ENCODE measurements at regions not wholly inside any gene's neighbourhood (a gene's known extent, or its start where the extent isn't known, plus 50 kb on each side); places are given as distances from the start of the nearest gene placed in this dataset.

GRCh38 chr13:48896312-48896711 lies 79.4 kb upstream of the FNDC3A start:
- Histone ChIP-seq H3K27ac (ENCODE audit: extremely low read depth, low read depth, low read length) (no peak overlapping the region), H3K27me3 (ENCODE audit: control insufficient read depth in 2 of 2, insufficient read depth in 2 of 2, low read length in 2 of 2) (no peaks in the 10 kb centered on the region; a peak in 2 of 5 replicates), H3K9ac (ENCODE audit: insufficient read depth in 1 of 2, low read depth in 2 of 2, low read length in 2 of 2) (no peak overlapping the region), H3K9me3 (replicated peaks; ENCODE audit: control insufficient read depth, insufficient read depth, low read depth, low read length) (no peaks in the 10 kb centered on the region), H2AFZ (ENCODE audit: low read depth, low read length) (no peak overlapping the region), H3K36me3 (ENCODE audit: control insufficient read depth, insufficient read depth, low read length) (no peaks in the 10 kb centered on the region), H3K4me2 (ENCODE audit: insufficient read depth, low read length) (no peak overlapping the region), H3K4me3 (no peak overlapping the region), H3K79me2 (ENCODE audit: control insufficient read depth, insufficient read depth, low read length) (no peaks in the 10 kb centered on the region), H3K9me1 (ENCODE audit: control insufficient read depth, insufficient read depth, low read length) (no peaks in the 10 kb centered on the region), H3K4me1 (replicated peaks in 1 of 2; ENCODE audit: control insufficient read depth in 2 of 2, insufficient read depth in 2 of 2, low read length in 2 of 2) (no peaks in the 10 kb centered on the region), H4K20me1 (replicated peaks; ENCODE audit: control insufficient read depth, insufficient read depth, low read length) (no peaks in the 10 kb centered on the region)
- BruUV-seq (replicated peaks) = no TSS peak
- intact Hi-C loops (cut with micrococcal nuclease) = no loop called here
- POLR2A ChIA-PET = interaction anchor here (0.6 to 1.0 kb wide), 2 partner anchors 9 to 10 kb away, joined by 3 read pairs; no protein-coding TSS in a partner anchor
- DNase-seq (ENCODE audit: extremely low read depth in 1 of 4, low spot score in 3 of 4) (peak in 2 of 4 experiments; percentile 3 to 5), FAIRE-seq (no peak), ATAC-seq (peak; percentile 38; the same call in 2 of the 3 replicates)
- CTCF ChIA-PET (ENCODE audit: low intra/inter-chr PET ratio) = no interaction called here
- in situ Hi-C loops (cut with MboI) = no loop called here
- TF ChIP-seq ETV1 (tag; conservative IDR thresholded peaks at IDR 0.05; ENCODE audit: low read depth) (0 out of 2 replicates have a peak, but pooled peaks have one; percentile 13), MYC (IDR thresholded peaks at IDR 0.05; ENCODE audit: low read depth, low read length) (no peak), MYC (CRISPR knock-in tag; IDR thresholded peaks at IDR 0.05; ENCODE audit: borderline replicate concordance, low read depth) (no peak), RBM25 (IDR thresholded peaks at IDR 0.05; ENCODE audit: low read depth, low read length, severe bottlenecking) (no peak), ARID1B (IDR thresholded peaks at IDR 0.05) (peak; percentile 29; the same call in 1 of the 2 replicates), RNF2 (IDR thresholded peaks at IDR 0.05) (no peak), MEF2A (IDR thresholded peaks at IDR 0.05; ENCODE audit: control insufficient read depth, low read depth, low read length) (no peak), ZNF431 (CRISPR knock-in tag; IDR thresholded peaks at IDR 0.05) (no peak), JUN (IDR thresholded peaks at IDR 0.05; ENCODE audit: borderline replicate concordance, low read depth, low read length) (peak; percentile 76), JUN (CRISPR knock-in tag; IDR thresholded peaks at IDR 0.05; ENCODE audit: borderline replicate concordance) (no peak), ZNF780A (CRISPR knock-in tag; IDR thresholded peaks at IDR 0.05) (no peak), ZNF707 (CRISPR knock-in tag; conservative IDR thresholded peaks at IDR 0.05) (no peak), NEUROD1 (IDR thresholded peaks at IDR 0.05; ENCODE audit: borderline replicate concordance, low read depth, low read length, partially characterized antibody) (no peak), BCLAF1 (IDR thresholded peaks at IDR 0.05; ENCODE audit: borderline replicate concordance in 1 of 2, control insufficient read depth in 1 of 2, low read depth in 2 of 2, low read length in 1 of 2) (no peak), E2F8 (IDR thresholded peaks at IDR 0.05; ENCODE audit: low read depth, partially characterized antibody) (no peak), SRSF3 (IDR thresholded peaks at IDR 0.05; ENCODE audit: insufficient read depth, low read length) (no peak), SMARCE1 (IDR thresholded peaks at IDR 0.05) (peak; percentile 63; the same call in 1 of the 2 replicates)

Measured in K562 (cell line).